IPS DF 6.9 (cell line): ENCODE measurements at regions not wholly inside any gene's neighbourhood (a gene's known extent, or its start where the extent isn't known, plus 50 kb on each side); places are given as distances from the start of the nearest gene placed in this dataset.
"Not testable (repeated sequence)": the region's sequence is repeated elsewhere in the genome, so short reads cannot be mapped to it uniquely, and the experiment has no call there.

Experiments used
- DNase-seq: peaks from one replicate; pipeline ENCODE4 v3.0.0-alpha.2; 2013; ENCODE audit warnings: low read depth, low spot score
- H3K27ac ChIP-seq: one replicate; pipeline ENCODE4 v1.5.1; 2013; ENCODE audit warnings: low read length, control low read depth
- H3K27me3 ChIP-seq: 2 replicates; pipeline ENCODE4 v1.6.1; 2013; ENCODE audit warnings: mild to moderate bottlenecking, low read length; ENCODE audit not compliant: control insufficient read depth, insufficient read depth
- H3K36me3 ChIP-seq: 2 replicates; pipeline ENCODE4 v1.6.1; 2013; ENCODE audit warnings: low read length; ENCODE audit not compliant: control insufficient read depth, insufficient read depth
- H3K4me1 ChIP-seq: 2 replicates; pipeline ENCODE4 v1.6.1; 2013; ENCODE audit warnings: low read length; ENCODE audit not compliant: control insufficient read depth, insufficient read depth
- H3K4me3 ChIP-seq: 2 replicates; pipeline ENCODE4 v1.5.1; 2013; ENCODE audit warnings: mild to moderate bottlenecking, low read length
- H3K9me3 ChIP-seq: 2 replicates; pipeline ENCODE4 v1.6.1; 2013; ENCODE audit warnings: low read length, inconsistent platforms; ENCODE audit not compliant: control insufficient read depth, insufficient read depth
- WGBS: extraction: QIAGEN DNeasy Blood & Tissue Kit; methylation state at CpG from one replicate; pipeline ENCODE4 v1.1.7; 2013; ENCODE audit warnings: mixed read lengths, missing lambda C conversion rate; ENCODE audit not compliant: insufficient read length, insufficient coverage; 5-methylcytosine and 5-hydroxymethylcytosine counted together

GRCh38 chr12:28996688-28997087, 152.4 kb upstream of the FAR2 start:
- H3K4me1 ChIP-seq: 0 out of 2 replicates have a peak, but pooled peaks cover 1% of the 10 kb centered on the region
- H3K27me3 ChIP-seq: no peaks in the 10 kb centered on the region

GRCh38 chr12:28998662-28999120, 150.4 kb upstream of the FAR2 start:
- Histone ChIP-seq H3K27ac (no peak overlapping the region), H3K9me3 (no peaks in the 10 kb centered on the region), H3K36me3 (no peaks in the 10 kb centered on the region), H3K27me3 (no peaks in the 10 kb centered on the region), H3K4me1 (0 out of 2 replicates have a peak, but pooled peaks cover under 1% of the 10 kb centered on the region), H3K4me3 (no peak overlapping the region)
- no CpG with 5 or more reads among the region's 4 CpGs for WGBS
- DNase-seq: peak; percentile 5

More at GRCh38 chr12:28996688-28997087, 152.4 kb upstream of the FAR2 start:
- H3K9me3 ChIP-seq: no peaks in the 10 kb centered on the region
- H3K36me3 ChIP-seq: no peaks in the 10 kb centered on the region
- no peak overlapping the region for H3K4me3 ChIP-seq
- H3K27ac ChIP-seq: no peak overlapping the region
- no CpG with 5 or more reads among the region's 5 CpGs for WGBS
- DNase-seq: no peak

GRCh38 chr12:29004066-29004935, 144.8 kb upstream of the FAR2 start:
- WGBS: no CpG with 5 or more reads among the region's 6 CpGs
- DNase-seq: no peak
- Histone ChIP-seq H3K9me3 (no peaks in the 10 kb centered on the region), H3K36me3 (no peaks in the 10 kb centered on the region), H3K27me3 (no peaks in the 10 kb centered on the region), H3K4me1 (no peaks in the 10 kb centered on the region), H3K27ac (no peak overlapping the region), H3K4me3 (no peak overlapping the region)

- Histone ChIP-seq H3K36me3 (no peaks in the 10 kb centered on the region), H3K27ac (no peak overlapping the region), H3K4me3 (no peak overlapping the region), H3K9me3 (no peaks in the 10 kb centered on the region), H3K27me3 (no peaks in the 10 kb centered on the region), H3K4me1 (no peaks in the 10 kb centered on the region)
- DNase-seq: no peak
- WGBS: no CpG with 5 or more reads among the region's 2 CpGs
These were observed 144.2 kb upstream of the FAR2 start for GRCh38 chr12:29004936-29005304.

DNA sequence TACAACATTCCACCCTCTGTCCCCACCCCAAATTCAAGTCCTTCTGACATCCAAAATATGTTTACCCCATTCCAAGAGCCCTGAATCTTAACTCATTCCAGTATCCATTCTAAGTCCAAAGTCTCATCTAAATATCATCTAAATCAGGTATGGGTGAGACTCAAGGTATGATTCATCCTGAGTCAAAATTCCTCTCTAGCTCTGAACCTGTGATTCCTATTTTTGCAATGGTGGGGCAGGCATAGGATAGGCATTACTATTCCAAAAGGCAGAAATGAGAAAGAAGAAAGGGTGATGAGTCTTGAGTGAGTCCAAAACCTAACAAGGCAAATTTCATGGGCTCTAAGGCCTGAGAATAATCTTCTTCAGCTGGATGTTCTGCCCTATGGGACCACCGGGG, 140.3 kb upstream of the FAR2 start:
- no CpG with 5 or more reads among the region's 1 CpG for whole genome bisulfite sequencing
- no peak for DNase-seq
- H3K27ac ChIP-seq: no peak overlapping the region
- H3K9me3 ChIP-seq: no peaks in the 10 kb centered on the region
- H3K36me3 ChIP-seq: no peaks in the 10 kb centered on the region
- no peaks in the 10 kb centered on the region for H3K4me1 ChIP-seq
- no peaks in the 10 kb centered on the region for H3K27me3 ChIP-seq
- H3K4me3 ChIP-seq: no peak overlapping the region

- Histone ChIP-seq H3K4me1 (no peaks in the 10 kb centered on the region), H3K36me3 (no peaks in the 10 kb centered on the region), H3K4me3 (no peak overlapping the region), H3K27ac (no peak overlapping the region), H3K9me3 (no peaks in the 10 kb centered on the region), H3K27me3 (no peaks in the 10 kb centered on the region)
- DNase-seq: no peak
- no CpG with 5 or more reads among the region's 4 CpGs for WGBS
These were observed 136.4 kb upstream of the FAR2 start for GRCh38 chr12:29012673-29013072.

DNA sequence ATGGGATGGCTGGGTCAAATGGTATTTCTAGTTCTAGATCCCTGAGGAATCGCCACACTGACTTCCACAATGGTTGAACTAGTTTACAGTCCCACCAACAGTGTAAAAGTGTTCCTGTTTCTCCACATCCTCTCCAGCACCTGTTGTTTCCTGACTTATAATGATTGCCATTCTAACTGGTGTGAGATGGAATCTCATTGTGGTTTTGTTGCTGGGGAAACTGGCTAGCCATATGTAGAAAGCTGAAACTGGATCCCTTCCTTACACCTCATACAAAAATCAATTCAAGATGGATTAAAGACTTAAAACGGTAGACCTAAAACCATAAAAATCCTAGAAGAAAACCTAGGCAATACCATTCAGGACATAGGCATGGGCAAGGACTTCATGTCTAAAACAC, 131.5 kb upstream of the FAR2 start:
- DNase-seq, H3K27ac ChIP-seq, H3K9me3 ChIP-seq, H3K36me3 ChIP-seq, H3K4me3 ChIP-seq, H3K27me3 ChIP-seq, H3K4me1 ChIP-seq: not testable (repeated sequence)
- WGBS: no CpG with 5 or more reads among the region's 2 CpGs

GRCh38 chr12:29023436-29024076, 125.5 kb upstream of the FAR2 start:
- no peaks in the 10 kb centered on the region for H3K4me1 ChIP-seq
- H3K9me3 ChIP-seq: no peaks in the 10 kb centered on the region
- H3K27ac ChIP-seq: no peak overlapping the region
- H3K4me3 ChIP-seq: no peak overlapping the region
- no peak for DNase-seq
- WGBS: no CpG with 5 or more reads among the region's 2 CpGs
- H3K27me3 ChIP-seq: no peaks in the 10 kb centered on the region
- no peaks in the 10 kb centered on the region for H3K36me3 ChIP-seq

DNA sequence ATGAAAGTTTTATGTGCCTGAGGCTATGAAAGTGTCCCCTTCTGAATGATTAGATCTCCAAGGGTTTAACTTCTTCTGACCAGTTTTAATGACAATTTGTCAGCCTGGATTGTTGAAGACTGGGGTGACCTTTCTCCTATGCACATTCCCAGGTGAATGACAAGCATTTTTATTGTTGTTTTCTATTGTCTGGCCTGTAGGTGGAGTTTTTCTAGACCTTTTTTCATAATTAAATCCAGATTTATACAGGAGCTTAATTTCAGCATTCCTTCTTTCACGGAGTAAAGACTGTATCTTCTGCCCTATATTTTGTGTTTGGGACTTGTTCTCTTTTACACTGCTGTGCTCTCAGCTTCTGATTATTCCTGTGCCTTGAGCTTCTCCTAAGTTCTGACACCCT, 125.0 kb upstream of the FAR2 start:
- Histone ChIP-seq H3K36me3 (no peaks in the 10 kb centered on the region), H3K27me3 (no peaks in the 10 kb centered on the region), H3K4me1 (no peaks in the 10 kb centered on the region), H3K4me3 (no peak overlapping the region), H3K27ac (no peak overlapping the region), H3K9me3 (no peaks in the 10 kb centered on the region)
- DNase-seq: no peak
- WGBS: no CpG with 5 or more reads among the region's 1 CpG

GRCh38 chr12:29025937-29026336, 123.1 kb upstream of the FAR2 start:
- H3K27ac ChIP-seq: no peak overlapping the region
- no peak overlapping the region for H3K4me3 ChIP-seq
- no peaks in the 10 kb centered on the region for H3K36me3 ChIP-seq
- WGBS: no CpG with 5 or more reads among the region's 2 CpGs
- no peaks in the 10 kb centered on the region for H3K27me3 ChIP-seq
- H3K9me3 ChIP-seq: no peaks in the 10 kb centered on the region
- DNase-seq: no peak
- H3K4me1 ChIP-seq: no peaks in the 10 kb centered on the region
